ENCODE measurements at regions not wholly inside any gene's neighbourhood (a gene's known extent, or its start where the extent isn't known, plus 50 kb on each side); places are given as distances from the start of the nearest gene placed in this dataset.

DNA sequence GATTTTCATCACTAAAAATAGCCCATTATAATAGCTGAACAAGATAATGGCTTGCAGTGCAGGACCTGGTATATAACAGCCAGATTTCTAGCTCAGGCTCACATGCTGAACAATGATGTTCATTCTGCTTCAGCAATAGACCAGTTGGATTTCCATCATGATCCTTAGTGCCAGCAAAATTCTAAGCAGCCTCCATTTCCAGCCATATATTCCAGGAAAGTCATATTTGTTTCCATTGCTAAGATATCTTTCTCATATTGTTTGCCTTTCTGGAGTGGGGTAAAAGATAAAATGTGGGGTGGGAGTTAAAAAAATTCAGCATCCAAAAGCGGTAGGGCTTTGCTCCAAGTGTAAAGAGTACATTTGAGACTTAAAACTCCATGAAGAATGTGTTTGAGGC is 2344.1 kb downstream of the PCDH7 start:
- 60 to 84% (median 69%) methylated on average over 1 of the region's 1 CpG for WGBS, 4 donors
- no peaks in the 10 kb centered on the region for H3K4me1 ChIP-seq (replicated peaks in 1 of 2)
- no peaks in the 10 kb centered on the region for H3K9me3 ChIP-seq (replicated peaks in 1 of 3)
- H3K36me3 ChIP-seq (replicated peaks in 1 of 2): no peaks in the 10 kb centered on the region
- H3K27me3 ChIP-seq: no peaks in the 10 kb centered on the region
- no peak overlapping the region for H3K4me3 ChIP-seq
- no peak overlapping the region for H3K27ac ChIP-seq
- no peak for DNase-seq
- TF ChIP-seq, protein P1, sequence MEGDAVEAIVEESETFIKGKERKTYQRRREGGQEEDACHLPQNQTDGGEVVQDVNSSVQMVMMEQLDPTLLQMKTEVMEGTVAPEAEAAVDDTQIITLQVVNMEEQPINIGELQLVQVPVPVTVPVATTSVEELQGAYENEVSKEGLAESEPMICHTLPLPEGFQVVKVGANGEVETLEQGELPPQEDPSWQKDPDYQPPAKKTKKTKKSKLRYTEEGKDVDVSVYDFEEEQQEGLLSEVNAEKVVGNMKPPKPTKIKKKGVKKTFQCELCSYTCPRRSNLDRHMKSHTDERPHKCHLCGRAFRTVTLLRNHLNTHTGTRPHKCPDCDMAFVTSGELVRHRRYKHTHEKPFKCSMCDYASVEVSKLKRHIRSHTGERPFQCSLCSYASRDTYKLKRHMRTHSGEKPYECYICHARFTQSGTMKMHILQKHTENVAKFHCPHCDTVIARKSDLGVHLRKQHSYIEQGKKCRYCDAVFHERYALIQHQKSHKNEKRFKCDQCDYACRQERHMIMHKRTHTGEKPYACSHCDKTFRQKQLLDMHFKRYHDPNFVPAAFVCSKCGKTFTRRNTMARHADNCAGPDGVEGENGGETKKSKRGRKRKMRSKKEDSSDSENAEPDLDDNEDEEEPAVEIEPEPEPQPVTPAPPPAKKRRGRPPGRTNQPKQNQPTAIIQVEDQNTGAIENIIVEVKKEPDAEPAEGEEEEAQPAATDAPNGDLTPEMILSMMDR (IDR thresholded peaks at IDR 0.05): no peak
- no peak for TF ChIP-seq POLR2A (IDR thresholded peaks at IDR 0.05)
- intact Hi-C loops (cut with DNase I): no loop called here

DNA sequence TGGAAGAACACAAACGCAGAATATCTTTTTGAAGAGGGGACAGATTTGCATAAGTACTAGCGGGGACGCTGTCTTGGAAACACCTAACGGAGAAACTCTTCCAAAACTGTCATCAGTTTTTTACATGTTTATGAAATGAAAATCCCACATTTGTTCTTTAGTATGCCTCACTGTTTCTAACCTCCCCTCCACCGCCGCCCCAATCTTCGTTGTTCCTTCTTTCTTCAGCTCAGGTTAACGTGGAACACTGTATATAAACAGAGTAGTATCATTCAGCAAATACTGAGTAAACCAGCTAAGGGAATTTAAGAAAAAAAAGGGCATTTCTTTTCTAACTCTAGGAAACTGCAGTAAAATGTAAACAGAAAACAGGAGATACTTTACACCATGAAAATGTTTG is 2345.6 kb downstream of the PCDH7 start:
- WGBS, 4 donors: 81 to 89% (median 82%) methylated on average over 8 of the region's 8 CpGs
- intact Hi-C loops (cut with DNase I): no loop called here
- no peak for DNase-seq

DNA sequence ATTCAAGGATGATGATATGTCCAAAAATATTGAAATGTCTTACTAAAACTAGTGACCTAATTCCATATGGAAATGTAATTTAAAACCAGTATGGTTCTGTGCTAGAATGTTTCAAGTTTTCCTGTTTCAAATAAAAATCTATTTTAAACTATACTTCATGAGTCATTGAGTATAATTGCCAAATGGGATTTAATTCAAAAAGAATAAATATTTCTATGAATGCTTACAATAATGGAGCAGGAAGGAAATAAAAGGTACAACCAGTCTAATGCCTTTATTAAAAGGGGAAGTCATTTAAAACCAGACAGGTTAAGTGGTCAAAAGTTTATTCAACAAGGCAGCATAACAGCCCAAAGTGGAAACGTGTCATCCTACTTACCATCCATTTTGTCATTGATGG is 2347.1 kb downstream of the PCDH7 start:
- Histone ChIP-seq H3K9me3 (replicated peaks in 1 of 3) (no peaks in the 10 kb centered on the region), H3K27ac (no peak overlapping the region), H3K4me1 (replicated peaks in 1 of 2) (no peaks in the 10 kb centered on the region), H3K4me3 (no peak overlapping the region), H3K27me3 (no peaks in the 10 kb centered on the region), H3K36me3 (replicated peaks in 1 of 2) (no peaks in the 10 kb centered on the region)
- intact Hi-C loops (cut with DNase I): no loop called here
- no peak for TF ChIP-seq POLR2A (IDR thresholded peaks at IDR 0.05)
- TF ChIP-seq, protein P1 (IDR thresholded peaks at IDR 0.05): no peak
- no peak for DNase-seq
- 56 to 70% (median 58%) methylated on average over 1 of the region's 1 CpG for WGBS, 4 donors

More for the DNA sequence above, 2345.6 kb downstream of the PCDH7 start:
- H3K9me3 ChIP-seq (replicated peaks in 1 of 3): no peaks in the 10 kb centered on the region
- no peaks in the 10 kb centered on the region for H3K36me3 ChIP-seq (replicated peaks in 1 of 2)
- H3K4me1 ChIP-seq (replicated peaks in 1 of 2): no peaks in the 10 kb centered on the region
- H3K27me3 ChIP-seq: no peaks in the 10 kb centered on the region
- no peak overlapping the region for H3K27ac ChIP-seq
- TF ChIP-seq, protein P1 (IDR thresholded peaks at IDR 0.05): no peak
- no peak for TF ChIP-seq POLR2A (IDR thresholded peaks at IDR 0.05)
- no peak overlapping the region for H3K4me3 ChIP-seq

DNA sequence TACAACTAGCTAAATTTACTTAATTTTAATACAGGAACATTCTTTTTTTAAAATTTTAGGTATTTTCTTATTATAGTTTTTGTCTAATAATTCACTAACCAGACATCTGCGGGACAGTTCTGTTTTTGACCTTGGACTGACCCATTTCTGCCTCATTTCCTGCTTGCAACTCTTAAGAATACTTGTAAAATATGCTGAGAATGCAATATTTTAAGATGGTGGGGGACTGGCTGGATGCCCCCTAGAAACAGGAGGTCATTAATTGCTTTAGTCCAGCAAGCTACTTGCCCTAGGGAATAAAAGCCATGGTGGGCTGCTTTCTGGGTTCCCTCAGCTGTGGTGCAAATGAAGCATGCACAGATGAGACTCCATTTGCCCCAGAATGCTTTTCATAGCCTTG is 2348.4 kb downstream of the PCDH7 start:
- no peaks in the 10 kb centered on the region for H3K9me3 ChIP-seq (replicated peaks in 1 of 3)
- H3K36me3 ChIP-seq (replicated peaks in 1 of 2): no peaks in the 10 kb centered on the region
- 56 to 70% (median 61%) methylated on average over 1 of the region's 1 CpG for WGBS, 4 donors
- intact Hi-C loops (cut with DNase I): no loop called here
- DNase-seq: no peak
- no peak overlapping the region for H3K4me3 ChIP-seq
- no peak overlapping the region for H3K27ac ChIP-seq
- no peaks in the 10 kb centered on the region for H3K27me3 ChIP-seq
- TF ChIP-seq, protein P1 (IDR thresholded peaks at IDR 0.05): no peak
- TF ChIP-seq POLR2A (IDR thresholded peaks at IDR 0.05): no peak
- H3K4me1 ChIP-seq (replicated peaks in 1 of 2): no peaks in the 10 kb centered on the region

Data from adrenal gland (tissue), 9 donors.